Tibial artery (tissue), 4 donors: ENCODE measurements at regions not wholly inside any gene's neighbourhood (a gene's known extent, or its start where the extent isn't known, plus 50 kb on each side); places are given as distances from the start of the nearest gene placed in this dataset.

Experiments
- DNase-seq, 2 donors: peaks; one replicate each; pipeline ENCODE4 v3.0.0-alpha.2; 2019
- H3K27ac ChIP-seq, 2 donors: fragments of 200-600 bp; sonication (generic) in 1 of 2; 1 replicate in 1 of 2; 2 replicates in 1 of 2; pipeline ENCODE4 v1.5.1; 2018 to 2019; ENCODE audit warnings: mild to moderate bottlenecking in 1 of 2
- H3K27me3 ChIP-seq, 2 donors: fragments of 200-600 bp; sonication (generic) in 1 of 2; one replicate each; pipeline versions ENCODE4 v1.5.1 to v1.6.0; 2016 to 2019
- H3K36me3 ChIP-seq, 3 donors: fragments of 200-600 bp; sonication (generic) in 2 of 3; one replicate each; pipeline ENCODE4 v1.5.1; 2016 to 2019; ENCODE audit warnings: mild to moderate bottlenecking in 2 of 3
- H3K4me1 ChIP-seq, 4 donors: fragments of 200-600 bp; sonication (generic) in 2 of 4; 1 replicate in 3 of 4; 2 replicates in 1 of 4; pipeline ENCODE4 v1.5.1; 2016 to 2019
- H3K4me3 ChIP-seq, 2 donors: fragments of 200-600 bp; sonication (generic) in 1 of 2; 1 replicate in 1 of 2; 2 replicates in 1 of 2; pipeline ENCODE4 v1.5.1; 2018 to 2019; ENCODE audit warnings: mild to moderate bottlenecking in 2 of 2
- H3K9me3 ChIP-seq, 3 donors: fragments of 200-600 bp; sonication (generic) in 1 of 3; one replicate each; pipeline ENCODE4 v1.5.1; 2016 to 2019
- CTCF ChIP-seq, 2 experiments: fragments of 200-600 bp in 1 of 2; fragments of 450-650 bp in 1 of 2; IDR thresholded peaks; one replicate each; pipeline ENCODE4 v1.5.1; 2017 to 2019; ENCODE audit warnings: antibody characterized with exemption in 2 of 2, mild to moderate bottlenecking in 1 of 2, moderate library complexity in 1 of 2
- intact Hi-C: fragments of 100-400 bp; cut with DNase I; formaldehyde crosslinking; loops from one replicate; pipeline ENCODE4 v1.15.0; 2023; ENCODE audit warnings: low total_unique reads

GRCh38 chr6:156647140-156647784, 129.9 kb upstream of the ARID1B start:
- TF ChIP-seq CTCF (IDR thresholded peaks at IDR 0.05), result no peak
- intact Hi-C loops, result no loop called here
- Histone ChIP-seq H3K9me3 (no peaks in the 10 kb centered on the region), H3K36me3 (no peaks in the 10 kb centered on the region), H3K4me1 (no peaks in the 10 kb centered on the region), H3K27ac (no peak overlapping the region), H3K27me3 (no peaks in the 10 kb centered on the region), H3K4me3 (no peak overlapping the region)
- DNase-seq, result no peak

- H3K4me3 ChIP-seq, result no peak overlapping the region
- H3K27me3 ChIP-seq, result no peaks in the 10 kb centered on the region
- no peaks in the 10 kb centered on the region for H3K36me3 ChIP-seq
- DNase-seq, result no peak
- intact Hi-C loops, result no loop called here
- H3K27ac ChIP-seq, result no peak overlapping the region
- no peak for TF ChIP-seq CTCF (IDR thresholded peaks at IDR 0.05)
- no peaks in the 10 kb centered on the region for H3K4me1 ChIP-seq
- H3K9me3 ChIP-seq, result peaks cover 0 to 2% (median 0%) of the 10 kb centered on the region in 3 donors
Measured at GRCh38 chr6:156646496-156646895, 130.7 kb upstream of the ARID1B start.

- intact Hi-C loops, result no loop called here
- no peaks in the 10 kb centered on the region for H3K4me1 ChIP-seq
- H3K27me3 ChIP-seq, result no peaks in the 10 kb centered on the region
- H3K9me3 ChIP-seq, result peaks cover 0 to 4% (median 0%) of the 10 kb centered on the region in 3 donors
- DNase-seq, result no peak
- H3K27ac ChIP-seq, result no peak overlapping the region
- no peaks in the 10 kb centered on the region for H3K36me3 ChIP-seq
- TF ChIP-seq CTCF (IDR thresholded peaks at IDR 0.05), result no peak
- no peak overlapping the region for H3K4me3 ChIP-seq
Measured at GRCh38 chr6:156645097-156645496, 132.1 kb upstream of the ARID1B start.

GRCh38 chr6:156639009-156639721, 138.0 kb upstream of the ARID1B start:
- Histone ChIP-seq H3K36me3 (no peaks in the 10 kb centered on the region), H3K4me3 (no peak overlapping the region), H3K27ac (no peak overlapping the region), H3K9me3 (peaks cover 0 to 4% (median 0%) of the 10 kb centered on the region in 3 donors), H3K27me3 (no peaks in the 10 kb centered on the region), H3K4me1 (peaks cover 0 to 12% (median 6%) of the 10 kb centered on the region in 4 donors)
- no peak for TF ChIP-seq CTCF (IDR thresholded peaks at IDR 0.05)
- DNase-seq, result no peak
- intact Hi-C loops, result no loop called here

DNA sequence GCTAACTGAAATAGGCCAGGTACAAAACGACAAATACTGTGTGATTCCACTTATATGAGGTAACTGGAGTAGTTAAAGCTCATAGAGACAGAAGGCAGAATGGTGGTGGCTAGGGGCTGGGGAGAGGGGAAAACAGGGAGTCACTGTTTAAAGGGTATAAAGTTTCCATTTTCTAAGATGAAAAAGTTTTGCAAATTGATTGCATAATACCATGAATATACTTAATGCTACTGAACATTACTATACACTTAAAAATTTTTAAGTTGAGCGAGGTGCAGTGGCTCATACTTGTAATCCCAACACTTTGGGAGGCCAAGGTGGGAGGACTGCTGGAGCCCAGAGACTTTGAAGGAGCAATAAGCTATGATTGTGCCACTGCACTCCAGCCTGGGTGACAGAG, 138.6 kb upstream of the ARID1B start:
- Histone ChIP-seq H3K36me3 (no peaks in the 10 kb centered on the region), H3K27ac (no peak overlapping the region), H3K9me3 (peaks cover 0 to 4% (median 0%) of the 10 kb centered on the region in 3 donors), H3K4me3 (no peak overlapping the region), H3K4me1 (peaks cover 0 to 16% (median 6%) of the 10 kb centered on the region in 4 donors), H3K27me3 (no peaks in the 10 kb centered on the region)
- no peak for DNase-seq
- intact Hi-C loops, result no loop called here
- no peak for TF ChIP-seq CTCF (IDR thresholded peaks at IDR 0.05)
